HEK293 (cell line): ENCODE measurements at regions not wholly inside any gene's neighbourhood (a gene's known extent, or its start where the extent isn't known, plus 50 kb on each side); places are given as distances from the start of the nearest gene placed in this dataset.

Experiments used
- CTCF ChIA-PET: fragments of 350-600 bp; formaldehyde crosslinking; extraction: SDS; loops from one replicate; lab custom pipeline; 2021; ENCODE audit warnings: antibody characterized with exemption; lab: Yijun Ruan, JAX
- POLR2A ChIA-PET: fragments of 300-600 bp; formaldehyde crosslinking; extraction: SDS; loops from one replicate; lab custom pipeline; 2020; ENCODE audit warnings: antibody characterized with exemption, inconsistent platforms; lab: Yijun Ruan, JAX
- H3K27ac ChIP-seq: fragments of 200-500 bp; sonication (Bioruptor generic); 2 replicates; pipeline ENCODE4 v1.5.1; 2014; ENCODE audit warnings: low read depth, low read length, control low read depth, inconsistent platforms; ENCODE audit errors: extremely low read depth
- H3K36me3 ChIP-seq, 2 experiments: fragments of 200-500 bp in 1 of 2; sonication (Bioruptor generic) in 1 of 2; 1 replicate in 1 of 2; 2 replicates in 1 of 2; pipeline ENCODE4 v1.5.1; 2014 to 2017; ENCODE audit warnings: inconsistent platforms in 2 of 2, low read length in 2 of 2; ENCODE audit not compliant: control insufficient read depth in 2 of 2, insufficient read depth in 1 of 2
- H3K4me1 ChIP-seq: fragments of 200-500 bp; sonication (Bioruptor generic); 2 replicates; pipeline ENCODE4 v1.5.1; 2014; ENCODE audit warnings: mild to moderate bottlenecking, low read length, inconsistent platforms; ENCODE audit not compliant: control insufficient read depth, insufficient read depth
- H3K4me3 ChIP-seq: 2 replicates; pipeline ENCODE4 v1.5.1; 2011; ENCODE audit warnings: low read depth, mild to moderate bottlenecking, control low read depth, low read length, moderate library complexity
- H3K9me3 ChIP-seq: fragments of 200-500 bp; sonication (Bioruptor generic); 2 replicates; pipeline ENCODE4 v1.5.1; 2014; ENCODE audit warnings: low read depth, low read length, inconsistent platforms; ENCODE audit not compliant: control insufficient read depth, insufficient read depth
- GLIS2 ChIP-seq: fragments of 450-650 bp; formaldehyde crosslinking; IDR thresholded peaks from 2 replicates; pipeline ENCODE4 v1.5.1; 2016; ENCODE audit warnings: missing biosample characterization, missing genetic modification characterization
- KLF7 ChIP-seq: fragments of 450-650 bp; formaldehyde crosslinking; IDR thresholded peaks from 2 replicates; pipeline ENCODE4 v1.5.1; 2016; ENCODE audit warnings: missing biosample characterization, missing genetic modification characterization, borderline replicate concordance
- SCRT2 ChIP-seq: fragments of 450-650 bp; formaldehyde crosslinking; IDR thresholded peaks from 2 replicates; pipeline ENCODE4 v1.5.1; 2016; ENCODE audit warnings: missing biosample characterization, missing genetic modification characterization
- SP2 ChIP-seq: fragments of 450-650 bp; formaldehyde crosslinking; IDR thresholded peaks from 2 replicates; pipeline ENCODE4 v1.5.1; 2016; ENCODE audit warnings: missing biosample characterization, missing genetic modification characterization
- ZFHX2 ChIP-seq: fragments of 450-650 bp; formaldehyde crosslinking; conservative IDR thresholded peaks from 2 replicates; pipeline ENCODE4 v1.5.1; 2016; ENCODE audit warnings: missing biosample characterization, missing genetic modification characterization
- ZNF10 ChIP-seq: fragments of 450-650 bp; formaldehyde crosslinking; IDR thresholded peaks from 2 replicates; pipeline ENCODE4 v1.5.1; 2017; ENCODE audit warnings: missing biosample characterization, missing genetic modification characterization
- ZNF16 ChIP-seq: fragments of 450-650 bp; formaldehyde crosslinking; IDR thresholded peaks from 2 replicates; pipeline ENCODE4 v1.5.1; 2016; ENCODE audit warnings: low read depth, missing biosample characterization, missing genetic modification characterization
- ZNF169 ChIP-seq: fragments of 450-650 bp; formaldehyde crosslinking; IDR thresholded peaks from 2 replicates; pipeline ENCODE4 v1.5.1; 2016; ENCODE audit warnings: missing biosample characterization, missing genetic modification characterization
- ZNF19 ChIP-seq: fragments of 450-650 bp; formaldehyde crosslinking; IDR thresholded peaks from 2 replicates; pipeline ENCODE4; 2016; ENCODE audit warnings: missing biosample characterization, missing genetic modification characterization, low read depth
- ZNF211 ChIP-seq: fragments of 450-650 bp; formaldehyde crosslinking; IDR thresholded peaks from 2 replicates; pipeline ENCODE4 v1.5.1; 2016; ENCODE audit warnings: low read depth, missing biosample characterization, missing genetic modification characterization
- ZNF302 ChIP-seq: fragments of 450-650 bp; formaldehyde crosslinking; IDR thresholded peaks from 2 replicates; pipeline ENCODE4 v1.5.1; 2016; ENCODE audit warnings: missing biosample characterization, missing genetic modification characterization, low read depth
- ZNF433 ChIP-seq: fragments of 450-650 bp; formaldehyde crosslinking; IDR thresholded peaks from 2 replicates; pipeline ENCODE4 v1.5.1; 2016; ENCODE audit warnings: missing biosample characterization, missing genetic modification characterization, low read depth
- ZNF501 ChIP-seq: fragments of 450-650 bp; formaldehyde crosslinking; IDR thresholded peaks from 2 replicates; pipeline ENCODE4 v1.5.1; 2016; ENCODE audit warnings: missing biosample characterization, missing genetic modification characterization
- ZNF529 ChIP-seq: fragments of 450-650 bp; formaldehyde crosslinking; IDR thresholded peaks from 2 replicates; pipeline ENCODE4 v1.5.1; 2017; ENCODE audit warnings: missing genetic modification characterization, missing biosample characterization; ENCODE audit not compliant: insufficient replicate concordance
- ZNF555 ChIP-seq: fragments of 450-650 bp; formaldehyde crosslinking; conservative IDR thresholded peaks from 2 replicates; pipeline ENCODE4 v1.5.1; 2017; ENCODE audit warnings: missing biosample characterization, mild to moderate bottlenecking, missing genetic modification characterization, inconsistent platforms
- ZNF558 ChIP-seq: fragments of 450-650 bp; formaldehyde crosslinking; IDR thresholded peaks from 2 replicates; pipeline ENCODE4 v1.5.1; 2016; ENCODE audit warnings: missing biosample characterization, missing genetic modification characterization
- ZNF560 ChIP-seq: fragments of 450-650 bp; formaldehyde crosslinking; IDR thresholded peaks from 2 replicates; pipeline ENCODE4 v1.5.1; 2017; ENCODE audit warnings: missing biosample characterization, missing genetic modification characterization, borderline replicate concordance
- ZNF585B ChIP-seq: fragments of 450-650 bp; formaldehyde crosslinking; IDR thresholded peaks from 2 replicates; pipeline ENCODE4 v1.5.1; 2016; ENCODE audit warnings: missing biosample characterization, missing genetic modification characterization
- ZNF600 ChIP-seq: fragments of 450-650 bp; formaldehyde crosslinking; IDR thresholded peaks from 2 replicates; pipeline ENCODE4 v1.5.1; 2016; ENCODE audit warnings: missing biosample characterization, missing genetic modification characterization
- ZNF658 ChIP-seq: fragments of 450-650 bp; formaldehyde crosslinking; IDR thresholded peaks from 2 replicates; pipeline ENCODE4; 2016; ENCODE audit warnings: missing biosample characterization, missing genetic modification characterization
- ZNF777 ChIP-seq: fragments of 450-650 bp; formaldehyde crosslinking; IDR thresholded peaks from 2 replicates; pipeline ENCODE4 v1.5.1; 2017; ENCODE audit warnings: missing biosample characterization, missing genetic modification characterization, borderline replicate concordance
- ZSCAN16 ChIP-seq: fragments of 450-650 bp; formaldehyde crosslinking; IDR thresholded peaks from 2 replicates; pipeline ENCODE4 v1.5.1; 2016; ENCODE audit warnings: missing biosample characterization, missing genetic modification characterization
- TF ChIP-seq, protein P1 (sequence below): fragments of 450-650 bp; formaldehyde crosslinking; IDR thresholded peaks from 2 replicates; pipeline ENCODE4 v1.5.1; 2016; ENCODE audit warnings: missing biosample characterization, missing genetic modification characterization
- TF ChIP-seq, protein P2 (sequence below): fragments of 450-650 bp; formaldehyde crosslinking; IDR thresholded peaks from 2 replicates; pipeline ENCODE4 v1.5.1; 2016; ENCODE audit warnings: missing biosample characterization, missing genetic modification characterization
- TF ChIP-seq, protein P3 (sequence below): fragments of 450-650 bp; formaldehyde crosslinking; IDR thresholded peaks from 2 replicates; pipeline ENCODE4 v1.5.1; 2016; ENCODE audit warnings: missing biosample characterization, missing genetic modification characterization, low read depth

DNA sequence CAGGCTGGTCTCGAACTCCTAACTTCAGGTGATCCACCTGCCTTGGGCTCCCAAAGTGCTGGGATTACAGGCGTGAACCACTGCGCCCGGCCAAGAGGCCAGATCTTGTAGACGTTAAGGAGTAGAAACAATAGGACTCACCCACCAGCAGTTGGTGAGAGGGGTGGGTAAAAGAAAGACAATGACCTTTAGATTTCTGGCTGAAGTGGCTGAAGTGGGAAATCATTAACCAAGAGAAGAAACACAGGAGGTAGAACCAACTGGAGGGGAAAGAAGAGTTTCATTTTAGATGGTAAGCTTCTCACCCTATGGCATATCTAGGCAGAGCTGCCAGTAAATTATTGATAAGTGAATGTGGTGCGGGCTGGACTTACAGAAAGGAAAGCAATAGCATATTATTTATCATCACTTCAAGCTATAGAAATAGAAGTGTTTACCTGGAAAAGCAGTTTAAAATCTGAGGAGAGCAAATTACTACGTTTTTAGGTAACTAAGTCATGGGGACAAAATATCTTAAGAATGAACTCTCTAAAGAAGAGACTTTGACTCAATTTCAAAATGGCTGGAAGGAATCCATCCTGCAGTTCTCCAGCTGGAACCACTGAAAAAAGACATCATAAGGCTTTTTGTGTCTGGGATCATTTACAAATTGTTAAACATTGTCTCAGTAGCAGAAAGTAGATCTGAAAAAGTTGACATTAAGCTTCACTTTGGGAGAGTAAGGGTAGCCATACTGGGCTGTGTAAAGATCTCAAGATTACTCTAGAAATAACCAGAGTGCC is 109.6 kb downstream of the ALDH8A1 start (continued):
- TF ChIP-seq ZNF658 (tag by site-specific recombination) (no peak), KLF7 (tag by site-specific recombination) (no peak), ZFHX2 (tag by site-specific recombination) (no peak)

DNA sequence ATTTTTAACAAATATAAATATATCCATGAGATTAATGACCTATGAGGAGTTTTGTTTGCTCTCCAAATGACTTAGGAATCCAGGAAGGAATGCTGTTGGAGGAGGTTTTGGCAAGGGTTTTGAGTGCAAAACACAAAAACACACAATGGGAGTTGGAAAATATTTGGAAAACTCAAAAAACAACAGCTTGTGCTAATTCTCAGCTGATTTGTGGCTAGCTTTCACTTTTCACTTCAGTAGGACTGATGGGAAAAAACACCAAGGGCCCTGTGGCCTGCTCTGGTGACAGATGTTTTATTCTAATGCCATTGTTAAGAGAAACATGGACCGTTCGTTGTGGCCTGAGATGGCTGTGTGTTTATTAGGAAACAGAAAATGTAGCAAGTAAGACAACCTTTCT is 113.9 kb downstream of the ALDH8A1 start:
- ChIA-PET POLR2A (no interaction called here), CTCF (interaction anchor here (0.7 to 2.1 kb wide), 4 partner anchors 9 to 83 kb away, joined by 3 to 8 read pairs (median 6); no protein-coding TSS in a partner anchor)
- Histone ChIP-seq H3K4me3 (no peak overlapping the region), H3K27ac (no peak overlapping the region), H3K4me1 (no peaks in the 10 kb centered on the region), H3K36me3 (no peaks in the 10 kb centered on the region), H3K9me3 (no peaks in the 10 kb centered on the region)
- TF ChIP-seq ZNF433 (tag by site-specific recombination), result no peak
- no peak for TF ChIP-seq ZNF560 (tag by site-specific recombination)
- TF ChIP-seq ZNF585B (tag by site-specific recombination), result no peak
- TF ChIP-seq ZNF19 (tag by site-specific recombination), result no peak
- TF ChIP-seq ZNF169 (tag by site-specific recombination), result no peak
- TF ChIP-seq SP2 (tag by site-specific recombination), result no peak
- TF ChIP-seq ZNF501 (tag by site-specific recombination), result no peak
- TF ChIP-seq GLIS2 (tag by site-specific recombination), result no peak
- no peak for TF ChIP-seq ZSCAN16 (tag by site-specific recombination)

DNA sequence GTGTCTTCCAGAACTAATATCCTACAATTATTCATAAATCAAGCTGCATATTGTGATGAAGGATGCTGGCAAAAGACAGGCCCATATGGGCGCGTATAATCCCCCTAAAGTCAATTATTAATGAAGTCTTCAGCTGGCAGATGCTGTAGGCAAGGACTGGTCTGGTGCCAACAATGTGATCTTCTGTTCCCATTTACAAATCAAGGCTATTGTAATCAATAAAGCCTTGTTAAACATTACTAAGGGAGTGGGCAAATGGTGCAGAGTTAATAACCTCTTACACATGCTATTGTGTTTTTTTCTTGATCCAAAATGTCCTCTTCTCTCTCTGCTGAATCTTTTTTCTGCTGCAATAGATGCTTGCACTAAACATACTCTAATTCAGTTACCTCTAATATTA is 119.0 kb downstream of the ALDH8A1 start:
- Histone ChIP-seq H3K9me3 (no peaks in the 10 kb centered on the region), H3K4me3 (no peak overlapping the region), H3K4me1 (no peaks in the 10 kb centered on the region), H3K36me3 (no peaks in the 10 kb centered on the region), H3K27ac (no peak overlapping the region)
- CTCF ChIA-PET, result interaction anchor here (0.6 to 1.4 kb wide), 3 partner anchors 8 to 363 kb away, joined by 3 to 4 read pairs (median 4); no protein-coding TSS in a partner anchor
- TF ChIP-seq, protein P1, sequence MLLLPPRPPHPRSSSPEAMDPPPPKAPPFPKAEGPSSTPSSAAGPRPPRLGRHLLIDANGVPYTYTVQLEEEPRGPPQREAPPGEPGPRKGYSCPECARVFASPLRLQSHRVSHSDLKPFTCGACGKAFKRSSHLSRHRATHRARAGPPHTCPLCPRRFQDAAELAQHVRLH (tag by site-specific recombination), result no peak
- no peak for TF ChIP-seq ZNF211
- TF ChIP-seq ZNF16 (tag by site-specific recombination), result no peak
- TF ChIP-seq, protein P2, sequence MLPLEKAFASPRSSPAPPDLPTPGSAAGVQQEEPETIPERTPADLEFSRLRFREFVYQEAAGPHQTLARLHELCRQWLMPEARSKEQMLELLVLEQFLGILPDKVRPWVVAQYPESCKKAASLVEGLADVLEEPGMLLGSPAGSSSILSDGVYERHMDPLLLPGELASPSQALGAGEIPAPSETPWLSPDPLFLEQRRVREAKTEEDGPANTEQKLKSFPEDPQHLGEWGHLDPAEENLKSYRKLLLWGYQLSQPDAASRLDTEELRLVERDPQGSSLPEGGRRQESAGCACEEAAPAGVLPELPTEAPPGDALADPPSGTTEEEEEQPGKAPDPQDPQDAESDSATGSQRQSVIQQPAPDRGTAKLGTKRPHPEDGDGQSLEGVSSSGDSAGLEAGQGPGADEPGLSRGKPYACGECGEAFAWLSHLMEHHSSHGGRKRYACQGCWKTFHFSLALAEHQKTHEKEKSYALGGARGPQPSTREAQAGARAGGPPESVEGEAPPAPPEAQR, result no peak
- POLR2A ChIA-PET, result no interaction called here

DNA sequence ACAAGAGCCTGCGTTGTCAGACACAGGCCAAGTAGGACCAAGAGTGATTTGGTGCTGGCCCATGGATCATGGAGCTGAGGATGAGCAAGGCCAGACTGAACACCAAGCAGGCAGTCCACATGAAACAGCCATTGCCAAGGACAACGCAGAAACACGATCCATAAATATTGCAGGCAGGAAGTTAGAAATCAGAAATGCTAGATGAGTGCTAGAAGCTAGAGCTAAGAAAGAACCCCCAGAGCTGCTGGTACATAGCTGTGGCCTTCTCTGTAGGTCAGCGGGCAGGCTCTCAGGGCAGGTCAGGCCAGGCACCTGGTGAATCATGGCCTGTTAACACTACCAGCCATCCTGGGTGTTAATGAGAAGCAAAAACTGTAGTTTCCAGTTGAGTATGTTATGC is 119.7 kb downstream of the ALDH8A1 start:
- Histone ChIP-seq H3K27ac (no peak overlapping the region), H3K36me3 (no peaks in the 10 kb centered on the region), H3K9me3 (no peaks in the 10 kb centered on the region), H3K4me3 (no peak overlapping the region), H3K4me1 (no peaks in the 10 kb centered on the region)
- ChIA-PET CTCF (interaction anchor here (1.2 to 1.4 kb wide), 2 partner anchors 7 to 52 kb away, joined by 3 to 4 read pairs; no protein-coding TSS in a partner anchor), POLR2A (no interaction called here)
- TF ChIP-seq ZNF555 (tag by site-specific recombination) (no peak), ZNF529 (tag by site-specific recombination) (no peak), ZNF302 (no peak), SCRT2 (tag by site-specific recombination) (no peak), ZNF600 (tag by site-specific recombination) (no peak), ZNF558 (no peak), ZNF777 (no peak), ZNF10 (tag by site-specific recombination) (no peak)
- TF ChIP-seq, protein P3, sequence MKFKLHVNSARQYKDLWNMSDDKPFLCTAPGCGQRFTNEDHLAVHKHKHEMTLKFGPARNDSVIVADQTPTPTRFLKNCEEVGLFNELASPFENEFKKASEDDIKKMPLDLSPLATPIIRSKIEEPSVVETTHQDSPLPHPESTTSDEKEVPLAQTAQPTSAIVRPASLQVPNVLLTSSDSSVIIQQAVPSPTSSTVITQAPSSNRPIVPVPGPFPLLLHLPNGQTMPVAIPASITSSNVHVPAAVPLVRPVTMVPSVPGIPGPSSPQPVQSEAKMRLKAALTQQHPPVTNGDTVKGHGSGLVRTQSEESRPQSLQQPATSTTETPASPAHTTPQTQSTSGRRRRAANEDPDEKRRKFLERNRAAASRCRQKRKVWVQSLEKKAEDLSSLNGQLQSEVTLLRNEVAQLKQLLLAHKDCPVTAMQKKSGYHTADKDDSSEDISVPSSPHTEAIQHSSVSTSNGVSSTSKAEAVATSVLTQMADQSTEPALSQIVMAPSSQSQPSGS (tag by site-specific recombination), result no peak
